ENCODE measurements at regions not wholly inside any gene's neighbourhood (a gene's known extent, or its start where the extent isn't known, plus 50 kb on each side); places are given as distances from the start of the nearest gene placed in this dataset.

DNA sequence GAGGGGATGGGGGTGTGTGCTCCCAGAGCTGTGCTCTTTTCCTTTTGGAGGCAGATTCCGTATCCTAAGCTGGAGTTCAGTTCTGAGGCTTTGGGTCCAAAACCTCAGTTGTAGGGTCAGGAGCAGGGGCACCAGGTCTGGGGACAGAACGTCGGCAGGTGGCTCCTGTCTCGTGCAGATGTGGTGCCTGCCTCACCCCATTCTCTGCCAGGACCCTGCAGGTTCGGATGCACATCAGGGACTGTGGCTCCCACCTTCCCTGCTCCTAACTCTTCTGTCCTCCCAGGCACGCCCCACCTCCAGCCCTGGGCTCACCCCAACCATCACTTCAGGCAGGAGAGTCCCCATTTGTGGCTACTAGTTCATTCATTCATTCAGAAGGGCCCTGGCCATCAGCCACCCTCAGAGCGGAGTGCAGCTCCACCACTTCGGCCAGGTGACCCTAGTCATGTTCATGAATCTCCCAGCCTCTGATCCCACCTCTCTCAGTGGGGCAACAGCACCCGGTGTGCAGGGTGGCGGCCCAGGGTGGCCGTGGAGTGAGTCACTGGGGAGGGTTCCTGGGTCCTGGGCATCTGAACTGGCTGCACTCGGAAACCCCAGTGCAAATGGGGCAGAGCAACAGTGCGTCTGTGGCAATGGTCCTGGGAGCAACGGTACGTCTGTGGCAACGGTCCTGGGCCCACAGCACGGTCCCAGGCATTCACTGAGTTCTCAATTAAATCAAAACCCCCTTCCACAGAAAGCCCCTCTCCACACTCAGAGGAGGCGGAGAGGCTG lies 100.8 kb upstream of the FAM20C start:
- Histone ChIP-seq H3K4me1 (ENCODE audit: control insufficient read depth in 1 of 2, extremely low read depth in 1 of 2, insufficient read depth in 2 of 2, low read length in 2 of 2) (peaks cover 0 to 5% of the 10 kb centered on the region in 2 experiments), H3K4me3 (ENCODE audit: control insufficient read depth in 1 of 2, extremely low read depth in 1 of 2, low read length in 1 of 2) (no peak overlapping the region), H3K36me3 (ENCODE audit: control insufficient read depth in 2 of 2, extremely low read depth in 1 of 2, insufficient read depth in 1 of 2, low read length in 1 of 2) (no peaks in the 10 kb centered on the region), H3K9me3 (no peaks in the 10 kb centered on the region), H3K27me3 (replicated peaks in 1 of 2; ENCODE audit: control insufficient read depth in 2 of 2, extremely low read depth in 1 of 2, insufficient read depth in 2 of 2, low read length in 1 of 2) (peaks cover 0 to 26% of the 10 kb centered on the region in 2 experiments), H3K27ac (ENCODE audit: low read length) (no peak overlapping the region)
- Mint-ChIP-seq H3K27me3 (peaks cover 5 to 26% of the 10 kb centered on the region in 2 donors), H3K36me3 (no peaks in the 10 kb centered on the region), H3K9me3 (no peaks in the 10 kb centered on the region), H3K4me1 (peaks cover 5 to 10% (median 7%) of the 10 kb centered on the region in 3 donors), H3K27ac (no peak overlapping the region), H3K4me3 (no peak overlapping the region)
- ATAC-seq (replicated peaks in 1 of 4) (no peak), DNase-seq (no peak)
- ChIA-PET CTCF (no interaction called here), POLR2A (no interaction called here)
- 84% methylated on average over 14 of the region's 18 CpGs for WGBS (ENCODE audit: insufficient coverage)

DNA sequence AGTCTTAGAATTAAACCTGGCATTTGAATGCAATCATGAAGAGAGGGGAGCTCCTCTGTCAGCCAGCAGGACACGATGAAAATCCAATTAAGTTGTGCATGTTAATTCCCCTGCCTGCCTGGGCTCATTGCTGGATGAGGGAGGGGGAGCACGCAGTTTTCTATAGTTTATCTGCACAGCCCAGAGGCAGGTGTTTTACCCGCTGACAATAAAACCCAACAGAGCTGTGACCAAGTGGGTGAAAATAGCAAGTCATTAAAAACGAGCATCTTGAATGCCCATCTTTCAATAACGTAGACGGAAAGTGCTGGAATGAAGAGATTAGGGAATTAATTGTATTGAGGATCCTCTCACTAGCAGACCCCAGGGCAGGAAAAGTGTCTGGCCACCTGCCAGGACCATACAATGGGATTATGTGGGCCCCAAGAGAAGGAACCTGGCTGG lies 100.1 kb upstream of the FAM20C start:
- POLR2A ChIA-PET = no interaction called here
- no peak overlapping the region for H3K4me3 Mint-ChIP-seq
- 68% methylated on average over 3 of the region's 6 CpGs for WGBS (ENCODE audit: insufficient coverage)

DNA sequence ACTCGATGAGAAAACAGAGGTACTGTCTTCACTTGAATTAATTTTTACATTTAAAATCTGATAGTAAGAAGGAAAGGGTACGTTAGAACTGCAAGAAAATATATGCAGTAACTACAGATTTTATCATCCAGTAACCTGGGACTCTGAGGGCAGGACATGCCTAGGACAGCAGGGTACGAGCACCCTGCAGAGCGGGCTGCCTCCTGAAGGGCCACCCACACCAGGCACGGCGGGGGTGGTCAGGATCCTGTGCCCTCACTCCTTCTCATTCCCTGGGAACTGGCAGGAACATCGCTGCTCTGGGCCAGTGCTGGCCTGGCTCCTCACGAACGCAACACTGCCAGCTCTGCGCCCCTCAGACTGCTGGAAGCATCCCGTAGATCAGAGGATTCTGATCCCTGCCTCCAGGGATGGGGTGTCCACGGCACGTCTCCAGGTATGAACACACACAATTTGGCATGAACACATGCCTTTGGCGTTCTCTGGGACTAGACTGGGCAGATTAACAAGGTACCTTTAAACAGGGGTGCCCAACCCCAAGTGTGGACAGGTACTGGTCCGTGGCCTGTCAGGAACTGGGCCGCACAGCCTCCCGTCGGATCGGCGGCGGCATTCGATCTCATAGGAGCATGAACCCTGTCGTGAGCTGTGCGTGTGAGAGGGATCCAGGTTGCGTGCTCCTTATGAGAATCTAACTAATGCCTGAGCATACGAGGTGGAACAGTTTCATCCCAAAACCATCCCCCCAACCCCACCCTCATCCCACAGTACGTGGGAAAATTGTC lies 99.3 kb upstream of the FAM20C start:
- no peaks in the 10 kb centered on the region for H3K36me3 Mint-ChIP-seq
- no peak for DNase-seq
- H3K27me3 Mint-ChIP-seq = peaks cover 5 to 31% of the 10 kb centered on the region in 2 donors
- Histone ChIP-seq H3K4me3 (ENCODE audit: control insufficient read depth in 1 of 2, extremely low read depth in 1 of 2, low read length in 1 of 2) (no peak overlapping the region), H3K36me3 (ENCODE audit: control insufficient read depth in 2 of 2, extremely low read depth in 1 of 2, insufficient read depth in 1 of 2, low read length in 1 of 2) (no peaks in the 10 kb centered on the region), H3K4me1 (ENCODE audit: control insufficient read depth in 1 of 2, extremely low read depth in 1 of 2, insufficient read depth in 2 of 2, low read length in 2 of 2) (peaks cover 0 to 5% of the 10 kb centered on the region in 2 experiments), H3K9me3 (no peaks in the 10 kb centered on the region), H3K27me3 (replicated peaks in 1 of 2; ENCODE audit: control insufficient read depth in 2 of 2, extremely low read depth in 1 of 2, insufficient read depth in 2 of 2, low read length in 1 of 2) (peaks cover 0 to 26% of the 10 kb centered on the region in 2 experiments), H3K27ac (ENCODE audit: low read length) (no peak overlapping the region)
- H3K27ac Mint-ChIP-seq = no peak overlapping the region
- H3K4me3 Mint-ChIP-seq = no peak overlapping the region
- ChIA-PET CTCF (no interaction called here), POLR2A (no interaction called here)
- WGBS (ENCODE audit: insufficient coverage) = 88% methylated on average over 21 of the region's 27 CpGs
- peaks cover 0 to 1% (median under 1%) of the 10 kb centered on the region in 3 donors for H3K9me3 Mint-ChIP-seq
- ATAC-seq (replicated peaks in 1 of 4) = no peak
- peaks cover 5 to 10% (median 7%) of the 10 kb centered on the region in 3 donors for H3K4me1 Mint-ChIP-seq

More for the DNA sequence above, 100.1 kb upstream of the FAM20C start:
- Mint-ChIP-seq H3K4me1 (peaks cover 5 to 10% (median 7%) of the 10 kb centered on the region in 3 donors), H3K9me3 (no peaks in the 10 kb centered on the region), H3K36me3 (no peaks in the 10 kb centered on the region), H3K27me3 (peaks cover 5 to 28% of the 10 kb centered on the region in 2 donors), H3K27ac (no peak overlapping the region)
- DNase-seq = no peak
- H3K9me3 ChIP-seq = no peaks in the 10 kb centered on the region
- peaks cover 0 to 26% of the 10 kb centered on the region in 2 experiments for H3K27me3 ChIP-seq (replicated peaks in 1 of 2; ENCODE audit: control insufficient read depth in 2 of 2, extremely low read depth in 1 of 2, insufficient read depth in 2 of 2, low read length in 1 of 2)
- peaks cover 0 to 5% of the 10 kb centered on the region in 2 experiments for H3K4me1 ChIP-seq (ENCODE audit: control insufficient read depth in 1 of 2, extremely low read depth in 1 of 2, insufficient read depth in 2 of 2, low read length in 2 of 2)
- H3K4me3 ChIP-seq (ENCODE audit: control insufficient read depth in 1 of 2, extremely low read depth in 1 of 2, low read length in 1 of 2) = no peak overlapping the region
- no peak for ATAC-seq (replicated peaks in 1 of 4)
- no peaks in the 10 kb centered on the region for H3K36me3 ChIP-seq (ENCODE audit: control insufficient read depth in 2 of 2, extremely low read depth in 1 of 2, insufficient read depth in 1 of 2, low read length in 1 of 2)
- H3K27ac ChIP-seq (ENCODE audit: low read length) = no peak overlapping the region
- CTCF ChIA-PET = no interaction called here

DNA sequence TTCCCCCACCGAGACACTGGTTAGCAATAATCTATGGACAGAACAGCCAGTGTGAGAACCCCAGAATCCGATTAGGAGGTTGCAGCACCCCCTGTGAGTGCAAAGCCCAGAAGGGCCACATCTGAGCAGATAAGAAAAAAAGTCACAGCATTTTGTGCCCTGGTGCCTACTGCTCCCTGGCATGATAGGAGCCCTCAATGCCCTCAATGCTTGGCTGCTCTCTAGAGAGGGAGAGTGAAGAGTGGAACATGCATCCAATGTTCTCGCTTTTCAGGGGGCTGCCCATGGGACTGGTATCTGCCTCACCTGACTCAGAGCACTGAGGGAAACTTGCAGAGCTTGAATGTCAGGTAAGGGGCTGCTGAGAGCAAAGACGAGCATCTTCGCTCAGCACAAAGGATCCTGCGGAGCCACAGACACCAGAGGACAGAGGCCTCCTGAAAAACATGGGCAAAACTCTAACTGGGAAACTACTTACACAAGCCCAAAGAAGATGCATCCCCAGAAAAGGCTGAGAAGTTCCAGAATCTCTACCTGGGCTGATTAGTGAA lies 98.0 kb upstream of the FAM20C start:
- H3K36me3 Mint-ChIP-seq = no peaks in the 10 kb centered on the region
- H3K36me3 ChIP-seq (ENCODE audit: control insufficient read depth in 2 of 2, extremely low read depth in 1 of 2, insufficient read depth in 1 of 2, low read length in 1 of 2) = no peaks in the 10 kb centered on the region
- DNase-seq (no peak), ATAC-seq (replicated peaks in 1 of 4) (no peak)
- ChIA-PET POLR2A (no interaction called here), CTCF (no interaction called here)
- WGBS (ENCODE audit: insufficient coverage) = 78% methylated on average over 4 of the region's 6 CpGs
- H3K4me1 Mint-ChIP-seq = peaks cover 5 to 10% (median 7%) of the 10 kb centered on the region in 3 donors
- no peak overlapping the region for H3K4me3 Mint-ChIP-seq
- H3K9me3 Mint-ChIP-seq = peaks cover under 1 to 5% (median 5%) of the 10 kb centered on the region in 3 donors
- peaks cover 0 to 25% of the 10 kb centered on the region in 2 experiments for H3K27me3 ChIP-seq (replicated peaks in 1 of 2; ENCODE audit: control insufficient read depth in 2 of 2, extremely low read depth in 1 of 2, insufficient read depth in 2 of 2, low read length in 1 of 2)
- H3K9me3 ChIP-seq = no peaks in the 10 kb centered on the region
- no peak overlapping the region for H3K27ac ChIP-seq (ENCODE audit: low read length)
- H3K4me1 ChIP-seq (ENCODE audit: control insufficient read depth in 1 of 2, extremely low read depth in 1 of 2, insufficient read depth in 2 of 2, low read length in 2 of 2) = peaks cover 0 to 5% of the 10 kb centered on the region in 2 experiments
- H3K4me3 ChIP-seq (ENCODE audit: control insufficient read depth in 1 of 2, extremely low read depth in 1 of 2, low read length in 1 of 2) = no peak overlapping the region
- H3K27ac Mint-ChIP-seq = no peak overlapping the region
- H3K27me3 Mint-ChIP-seq = peaks cover 7 to 31% of the 10 kb centered on the region in 2 donors

DNA sequence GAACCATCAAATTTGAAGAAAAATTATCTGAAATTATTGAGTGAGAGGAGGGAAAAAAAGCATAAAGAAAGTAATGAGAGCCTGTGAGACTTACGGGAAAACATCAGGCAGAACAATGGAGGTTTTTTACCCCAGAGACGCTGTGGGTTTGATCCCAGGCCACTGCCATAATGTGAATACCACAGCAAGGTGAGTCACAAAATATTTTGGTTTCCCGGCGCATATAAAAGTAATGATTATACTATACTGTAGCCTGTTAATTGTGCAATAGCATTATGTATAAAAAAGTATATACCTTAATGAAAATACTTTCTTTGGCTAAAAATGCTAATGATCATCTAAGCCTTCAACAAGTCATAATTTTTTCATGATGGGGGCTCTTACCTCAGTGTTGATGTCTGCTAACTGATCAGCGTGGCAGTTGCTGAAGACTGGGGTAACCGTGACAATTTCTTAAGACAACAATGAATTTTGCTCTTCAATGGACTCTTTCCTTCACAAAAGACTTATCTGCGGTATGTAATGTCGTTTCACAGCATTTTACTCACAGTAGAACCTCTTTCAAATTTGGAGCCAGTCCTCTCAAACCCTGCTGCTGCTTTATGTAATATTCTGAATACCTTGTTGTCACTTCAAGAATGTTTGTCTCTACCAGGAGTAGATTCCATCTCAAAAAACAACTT lies 97.0 kb upstream of the FAM20C start:
- ChIA-PET POLR2A (no interaction called here), CTCF (no interaction called here)
- DNase-seq (no peak), ATAC-seq (replicated peaks in 1 of 4) (no peak)
- Mint-ChIP-seq H3K9me3 (peaks cover 5 to 9% (median 5%) of the 10 kb centered on the region in 3 donors), H3K36me3 (no peaks in the 10 kb centered on the region), H3K27me3 (peaks cover 11 to 31% of the 10 kb centered on the region in 2 donors), H3K4me1 (peaks cover 2 to 7% (median 6%) of the 10 kb centered on the region in 3 donors), H3K4me3 (no peak overlapping the region), H3K27ac (no peak overlapping the region)
- Histone ChIP-seq H3K36me3 (ENCODE audit: control insufficient read depth in 2 of 2, extremely low read depth in 1 of 2, insufficient read depth in 1 of 2, low read length in 1 of 2) (no peaks in the 10 kb centered on the region), H3K27me3 (replicated peaks in 1 of 2; ENCODE audit: control insufficient read depth in 2 of 2, extremely low read depth in 1 of 2, insufficient read depth in 2 of 2, low read length in 1 of 2) (peaks cover 0 to 25% of the 10 kb centered on the region in 2 experiments), H3K4me3 (ENCODE audit: control insufficient read depth in 1 of 2, extremely low read depth in 1 of 2, low read length in 1 of 2) (no peak overlapping the region), H3K4me1 (ENCODE audit: control insufficient read depth in 1 of 2, extremely low read depth in 1 of 2, insufficient read depth in 2 of 2, low read length in 2 of 2) (peaks cover 0 to 4% of the 10 kb centered on the region in 2 experiments), H3K27ac (ENCODE audit: low read length) (no peak overlapping the region), H3K9me3 (no peaks in the 10 kb centered on the region)
- no CpG with 5 or more reads among the region's 8 CpGs for WGBS (ENCODE audit: insufficient coverage)

DNA sequence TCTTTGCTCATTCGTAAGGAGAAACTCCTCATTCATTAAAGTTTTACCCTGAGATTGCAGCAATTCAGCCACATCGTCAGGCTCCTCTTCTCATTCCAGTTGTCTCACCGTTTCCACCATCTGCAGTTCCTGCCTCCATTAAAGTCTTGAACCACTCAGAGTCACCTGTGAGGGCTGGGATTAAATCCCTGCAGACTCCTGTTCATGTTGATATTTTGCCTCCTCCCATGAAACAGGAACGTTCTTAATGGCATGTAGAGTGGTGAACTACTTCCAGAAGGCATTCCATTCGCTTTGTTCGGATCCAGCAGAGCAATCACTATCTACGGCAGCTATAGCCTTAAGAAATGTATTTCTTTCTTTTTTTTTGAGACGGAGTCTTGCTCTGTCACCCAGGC lies 96.5 kb upstream of the FAM20C start:
- Mint-ChIP-seq H3K4me3 (no peak overlapping the region), H3K27me3 (peaks cover 11 to 30% of the 10 kb centered on the region in 2 donors), H3K4me1 (peaks cover 0 to 3% (median 2%) of the 10 kb centered on the region in 3 donors), H3K36me3 (no peaks in the 10 kb centered on the region), H3K27ac (no peak overlapping the region), H3K9me3 (peaks cover 5 to 9% (median 5%) of the 10 kb centered on the region in 3 donors)
- H3K27me3 ChIP-seq (replicated peaks in 1 of 2; ENCODE audit: control insufficient read depth in 2 of 2, extremely low read depth in 1 of 2, insufficient read depth in 2 of 2, low read length in 1 of 2) = peaks cover 0 to 25% of the 10 kb centered on the region in 2 experiments
- ATAC-seq (replicated peaks in 1 of 4) (no peak), DNase-seq (no peak)
- H3K4me1 ChIP-seq (ENCODE audit: control insufficient read depth in 1 of 2, extremely low read depth in 1 of 2, insufficient read depth in 2 of 2, low read length in 2 of 2) = no peaks in the 10 kb centered on the region
- CTCF ChIA-PET = no interaction called here
- H3K36me3 ChIP-seq (ENCODE audit: control insufficient read depth in 2 of 2, extremely low read depth in 1 of 2, insufficient read depth in 1 of 2, low read length in 1 of 2) = no peaks in the 10 kb centered on the region
- POLR2A ChIA-PET = no interaction called here
- H3K4me3 ChIP-seq (ENCODE audit: control insufficient read depth in 1 of 2, extremely low read depth in 1 of 2, low read length in 1 of 2) = no peak overlapping the region
- H3K9me3 ChIP-seq = no peaks in the 10 kb centered on the region
- WGBS (ENCODE audit: insufficient coverage) = 87% methylated on average over 6 of the region's 8 CpGs
- H3K27ac ChIP-seq (ENCODE audit: low read length) = no peak overlapping the region

Measured in T-cell (primary cell).